Transverse colon (tissue), 4 donors: ENCODE measurements at regions not wholly inside any gene's neighbourhood (a gene's known extent, or its start where the extent isn't known, plus 50 kb on each side); places are given as distances from the start of the nearest gene placed in this dataset.

Experiments used
- CTCF ChIP-seq, 5 experiments: fragments of 200-600 bp in 3 of 5; fragments of 450-650 bp in 2 of 5; sonication (generic) in 3 of 5; IDR thresholded peaks; 1 replicate in 2 of 5; 2 replicates in 3 of 5; pipeline ENCODE4 v1.5.1; 2016 to 2017; ENCODE audit warnings: antibody characterized with exemption in 5 of 5, inconsistent platforms in 3 of 5, mild to moderate bottlenecking in 2 of 5, moderate library complexity in 1 of 5
- EP300 ChIP-seq: sonication (generic); formaldehyde crosslinking; IDR thresholded peaks from one replicate; pipeline ENCODE4 v1.6.1; 2017; ENCODE audit warnings: antibody characterized with exemption, low read depth
- POLR2A ChIP-seq: fragments of 450-650 bp; IDR thresholded peaks from one replicate; pipeline ENCODE4 v1.6.1; 2016; ENCODE audit warnings: antibody characterized with exemption, mild to moderate bottlenecking, moderate library complexity
- POLR2AphosphoS5 ChIP-seq, 3 donors: sonication (generic); formaldehyde crosslinking; IDR thresholded peaks; one replicate each; pipeline ENCODE4 v1.6.1; 2016; ENCODE audit warnings: antibody characterized with exemption in 3 of 3

GRCh38 chr3:177811112-177811511 lies 613.8 kb upstream of the TBL1XR1 start:
- TF ChIP-seq CTCF (IDR thresholded peaks at IDR 0.05): no peak
- TF ChIP-seq EP300: no peak
- TF ChIP-seq POLR2A: no peak
- TF ChIP-seq POLR2AphosphoS5 (IDR thresholded peaks at IDR 0.05): no peak
